Neuronal stem cell (in vitro differentiated cells): ENCODE measurements at regions not wholly inside any gene's neighbourhood (a gene's known extent, or its start where the extent isn't known, plus 50 kb on each side); places are given as distances from the start of the nearest gene placed in this dataset.

Source experiments
- DNase-seq: peaks from one replicate; pipeline ENCODE4 v3.0.0-alpha.2; 2013; ENCODE audit warnings: low spot score
- H2AFZ ChIP-seq: one replicate; pipeline ENCODE4 v1.6.1; 2013; ENCODE audit warnings: mild to moderate bottlenecking, low read length, inconsistent platforms
- H2AK5ac ChIP-seq: 2 replicates; pipeline ENCODE4 v1.6.1; 2013; ENCODE audit warnings: low read depth, mild to moderate bottlenecking, inconsistent platforms, low read length, moderate library complexity, mixed read lengths
- H2BK120ac ChIP-seq: 2 replicates; pipeline ENCODE4 v1.6.1; 2013; ENCODE audit warnings: low read depth, mild to moderate bottlenecking, inconsistent platforms, low read length, moderate library complexity, mixed read lengths
- H2BK12ac ChIP-seq: one replicate; pipeline ENCODE4 v1.6.1; 2013; ENCODE audit warnings: low read length, inconsistent platforms
- H2BK15ac ChIP-seq: 2 replicates; pipeline ENCODE4 v1.6.1; 2013; ENCODE audit warnings: mild to moderate bottlenecking, low read length, inconsistent platforms, mixed read lengths
- H2BK5ac ChIP-seq: one replicate; pipeline ENCODE4 v1.6.1; 2013; ENCODE audit warnings: inconsistent platforms, mild to moderate bottlenecking, low read length, moderate library complexity
- H3K14ac ChIP-seq: one replicate; pipeline ENCODE4 v1.6.1; 2013; ENCODE audit warnings: low read length, inconsistent platforms
- H3K18ac ChIP-seq: 2 replicates; pipeline ENCODE4 v1.6.1; 2013; ENCODE audit warnings: low read length, inconsistent platforms
- H3K23ac ChIP-seq: 2 replicates; pipeline ENCODE4 v1.6.1; 2013; ENCODE audit warnings: low read depth, mild to moderate bottlenecking, mixed read lengths, low read length, inconsistent platforms; ENCODE audit not compliant: poor library complexity
- H3K27ac ChIP-seq: replicated peaks from 3 replicates; pipeline ENCODE4 v1.5.1; 2013; ENCODE audit warnings: low read length, inconsistent platforms
- H3K27me3 ChIP-seq, 3 experiments: 2 replicates each; pipeline ENCODE4 v1.6.1; 2013; ENCODE audit warnings: low read length in 3 of 3, mild to moderate bottlenecking in 2 of 3, inconsistent platforms in 1 of 3, low read depth in 1 of 3, mixed read lengths in 1 of 3, moderate library complexity in 1 of 3; ENCODE audit not compliant: control insufficient read depth in 3 of 3, insufficient read depth in 3 of 3
- H3K36me3 ChIP-seq, 2 donors: replicated peaks in 1 of 2; 2 replicates each; pipeline ENCODE4 v1.6.1; 2013; ENCODE audit warnings: low read length in 2 of 2; ENCODE audit not compliant: control insufficient read depth in 2 of 2, insufficient read depth in 2 of 2
- H3K4ac ChIP-seq: 2 replicates; pipeline ENCODE4 v1.6.1; 2013; ENCODE audit warnings: inconsistent platforms, mild to moderate bottlenecking, low read length, moderate library complexity
- H3K4me1 ChIP-seq, 2 donors: 1 replicate in 1 of 2; 2 replicates in 1 of 2; pipeline ENCODE4 v1.6.1; 2013; ENCODE audit warnings: low read length in 2 of 2, low read depth in 1 of 2; ENCODE audit not compliant: control insufficient read depth in 2 of 2, insufficient read depth in 1 of 2
- H3K4me2 ChIP-seq: one replicate; pipeline ENCODE4 v1.6.1; 2013; ENCODE audit warnings: mild to moderate bottlenecking, low read length, inconsistent platforms; ENCODE audit not compliant: insufficient read depth, poor library complexity, severe bottlenecking
- H3K4me3 ChIP-seq, 2 donors: 2 replicates each; pipeline ENCODE4 v1.5.1; 2013; ENCODE audit warnings: low read length in 2 of 2, mild to moderate bottlenecking in 2 of 2, inconsistent platforms in 1 of 2, moderate library complexity in 1 of 2
- H3K79me1 ChIP-seq: one replicate; pipeline ENCODE4 v1.6.1; 2013; ENCODE audit warnings: low read depth, mild to moderate bottlenecking, inconsistent platforms, low read length, moderate library complexity
- H3K9ac ChIP-seq: one replicate; pipeline ENCODE4 v1.6.1; 2013; ENCODE audit warnings: mild to moderate bottlenecking, low read depth, low read length, inconsistent platforms; ENCODE audit not compliant: poor library complexity
- H3K9me3 ChIP-seq, 2 donors: replicated peaks in 1 of 2; 2 replicates each; pipeline versions ENCODE3 to v1.6.1; 2013; ENCODE audit warnings: low read length in 2 of 2, mild to moderate bottlenecking in 2 of 2, inconsistent platforms in 1 of 2, low read depth in 1 of 2, mixed read lengths in 1 of 2, moderate library complexity in 1 of 2; ENCODE audit not compliant: control insufficient read depth in 2 of 2, insufficient read depth in 1 of 2
- H4K8ac ChIP-seq: one replicate; pipeline ENCODE4 v1.6.1; 2013; ENCODE audit warnings: low read depth, mild to moderate bottlenecking, inconsistent platforms, low read length, moderate library complexity
- H4K91ac ChIP-seq: one replicate; pipeline ENCODE4 v1.6.1; 2013; ENCODE audit warnings: low read length, low read depth, mild to moderate bottlenecking, inconsistent platforms; ENCODE audit not compliant: poor library complexity
- whole genome bisulfite sequencing, 2 donors: extraction: QIAGEN DNeasy Blood & Tissue Kit; methylation state at CpG; one replicate each; pipeline ENCODE4 v1.1.7; 2013; ENCODE audit warnings: missing lambda C conversion rate in 2 of 2, mixed read lengths in 1 of 2; ENCODE audit not compliant: insufficient read length in 2 of 2, insufficient replicate concordance in 1 of 2; ENCODE audit errors: extremely low coverage in 2 of 2; 5-methylcytosine and 5-hydroxymethylcytosine counted together

- Histone ChIP-seq H3K4me2 (no peak overlapping the region), H3K18ac (no peak overlapping the region), H2BK15ac (no peak overlapping the region), H3K4ac (no peak overlapping the region), H2BK5ac (no peak overlapping the region), H3K79me1 (no peaks in the 10 kb centered on the region), H3K4me3 (no peak overlapping the region), H3K27me3 (no peaks in the 10 kb centered on the region), H3K23ac (no peak overlapping the region), H3K9ac (no peak overlapping the region), H3K14ac (no peak overlapping the region), H3K9me3 (peaks cover 0 to 14% of the 10 kb centered on the region in 2 donors), H4K91ac (no peak overlapping the region), H2BK120ac (no peak overlapping the region), H2AK5ac (no peak overlapping the region), H4K8ac (no peak overlapping the region), H3K36me3 (no peaks in the 10 kb centered on the region), H2AFZ (no peak overlapping the region), H3K4me1 (peaks cover 2 to 3% of the 10 kb centered on the region in 2 donors), H3K27ac (no peak overlapping the region), H2BK12ac (no peak overlapping the region)
- DNase-seq = no peak
Observed at GRCh38 chr20:52056203-52057062, 135.1 kb downstream of the ZFP64 start.

GRCh38 chr20:52054123-52054522 lies 137.5 kb downstream of the ZFP64 start:
- Histone ChIP-seq H3K23ac (no peak overlapping the region), H3K4ac (no peak overlapping the region), H2BK15ac (peak overlapping the region; percentile 58), H3K27me3 (no peaks in the 10 kb centered on the region), H4K8ac (no peak overlapping the region), H3K14ac (no peak overlapping the region), H3K27ac (no peak overlapping the region), H3K79me1 (no peaks in the 10 kb centered on the region), H2BK5ac (no peak overlapping the region), H3K9ac (no peak overlapping the region), H4K91ac (no peak overlapping the region), H3K9me3 (peaks cover 0 to 14% of the 10 kb centered on the region in 2 donors), H3K18ac (no peak overlapping the region), H3K4me2 (no peak overlapping the region), H2AFZ (no peak overlapping the region), H2AK5ac (no peak overlapping the region), H2BK120ac (no peak overlapping the region), H3K4me1 (peaks cover 2 to 4% of the 10 kb centered on the region in 2 donors), H3K4me3 (no peak overlapping the region), H2BK12ac (no peak overlapping the region), H3K36me3 (no peaks in the 10 kb centered on the region)
- no CpG with 5 or more reads among the region's 5 CpGs for WGBS, 2 donors
- DNase-seq = no peak

GRCh38 chr20:52049001-52049731 lies 142.4 kb downstream of the ZFP64 start:
- H3K27me3 ChIP-seq = no peaks in the 10 kb centered on the region
- WGBS, 2 donors = no CpG with 5 or more reads among the region's 7 CpGs

More at GRCh38 chr20:52049001-52049731, 142.4 kb downstream of the ZFP64 start:
- H3K4ac ChIP-seq = no peak overlapping the region
- no peaks in the 10 kb centered on the region for H3K9me3 ChIP-seq
- H3K79me1 ChIP-seq = no peaks in the 10 kb centered on the region
- H2AFZ ChIP-seq = peak overlapping the region; percentile 83
- no peak overlapping the region for H3K4me3 ChIP-seq
- H3K36me3 ChIP-seq = no peaks in the 10 kb centered on the region
- peaks cover 9 to 24% of the 10 kb centered on the region in 2 donors for H3K4me1 ChIP-seq
- no peak overlapping the region for H2BK120ac ChIP-seq
- H3K4me2 ChIP-seq = no peak overlapping the region
- no peak overlapping the region for H3K23ac ChIP-seq
- H2BK12ac ChIP-seq = no peak overlapping the region
- H4K91ac ChIP-seq = no peak overlapping the region
- H3K14ac ChIP-seq = no peak overlapping the region
- H2BK15ac ChIP-seq = no peak overlapping the region
- no peak overlapping the region for H3K18ac ChIP-seq
- H3K27ac ChIP-seq = peak overlapping the region; percentile 90
- no peak overlapping the region for H2BK5ac ChIP-seq
- no peak overlapping the region for H3K9ac ChIP-seq
- H4K8ac ChIP-seq = no peak overlapping the region
- no peak overlapping the region for H2AK5ac ChIP-seq
- DNase-seq = peak; percentile 53
